GM06990 (cell line): ENCODE measurements at regions not wholly inside any gene's neighbourhood (a gene's known extent, or its start where the extent isn't known, plus 50 kb on each side); places are given as distances from the start of the nearest gene placed in this dataset.
A peak's percentile ranks its signal among the peaks of the same experiment; 100 is the strongest.
"Not testable (repeated sequence)": the region's sequence is repeated elsewhere in the genome, so short reads cannot be mapped to it uniquely, and the experiment has no call there.

Experiments
- DNase-seq: peaks from one replicate; pipeline ENCODE4 v3.0.0-alpha.2; 2011; ENCODE audit not compliant: insufficient read length; ENCODE audit errors: extremely low read depth
- H3K27me3 ChIP-seq: replicated peaks from 2 replicates; pipeline ENCODE4 v1.6.0; 2011; ENCODE audit warnings: low read length; ENCODE audit not compliant: control insufficient read depth, insufficient read depth
- H3K36me3 ChIP-seq: 2 replicates; pipeline ENCODE4 v1.5.1; 2011; ENCODE audit warnings: low read length; ENCODE audit not compliant: control insufficient read depth, insufficient read depth
- H3K4me3 ChIP-seq: replicated peaks from 2 replicates; pipeline ENCODE4 v1.5.1; 2011; ENCODE audit warnings: low read depth, mild to moderate bottlenecking, control low read depth, low read length
- TF ChIP-seq, protein P1 (sequence below): IDR thresholded peaks from 2 replicates; pipeline ENCODE4 v1.5.1; 2011; ENCODE audit warnings: low read length, control low read depth, mild to moderate bottlenecking, inconsistent platforms; ENCODE audit not compliant: insufficient read depth, poor library complexity, severe bottlenecking

GRCh38 chr2:131673400-131674173, 145.9 kb downstream of the CCDC74A start:
- H3K27me3 ChIP-seq: no peaks in the 10 kb centered on the region
- H3K36me3 ChIP-seq: no peaks in the 10 kb centered on the region
- DNase-seq: peak; percentile 67
- TF ChIP-seq, protein P1, sequence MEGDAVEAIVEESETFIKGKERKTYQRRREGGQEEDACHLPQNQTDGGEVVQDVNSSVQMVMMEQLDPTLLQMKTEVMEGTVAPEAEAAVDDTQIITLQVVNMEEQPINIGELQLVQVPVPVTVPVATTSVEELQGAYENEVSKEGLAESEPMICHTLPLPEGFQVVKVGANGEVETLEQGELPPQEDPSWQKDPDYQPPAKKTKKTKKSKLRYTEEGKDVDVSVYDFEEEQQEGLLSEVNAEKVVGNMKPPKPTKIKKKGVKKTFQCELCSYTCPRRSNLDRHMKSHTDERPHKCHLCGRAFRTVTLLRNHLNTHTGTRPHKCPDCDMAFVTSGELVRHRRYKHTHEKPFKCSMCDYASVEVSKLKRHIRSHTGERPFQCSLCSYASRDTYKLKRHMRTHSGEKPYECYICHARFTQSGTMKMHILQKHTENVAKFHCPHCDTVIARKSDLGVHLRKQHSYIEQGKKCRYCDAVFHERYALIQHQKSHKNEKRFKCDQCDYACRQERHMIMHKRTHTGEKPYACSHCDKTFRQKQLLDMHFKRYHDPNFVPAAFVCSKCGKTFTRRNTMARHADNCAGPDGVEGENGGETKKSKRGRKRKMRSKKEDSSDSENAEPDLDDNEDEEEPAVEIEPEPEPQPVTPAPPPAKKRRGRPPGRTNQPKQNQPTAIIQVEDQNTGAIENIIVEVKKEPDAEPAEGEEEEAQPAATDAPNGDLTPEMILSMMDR: peak; percentile 92
- peak overlapping the region; percentile 56 for H3K4me3 ChIP-seq

DNA sequence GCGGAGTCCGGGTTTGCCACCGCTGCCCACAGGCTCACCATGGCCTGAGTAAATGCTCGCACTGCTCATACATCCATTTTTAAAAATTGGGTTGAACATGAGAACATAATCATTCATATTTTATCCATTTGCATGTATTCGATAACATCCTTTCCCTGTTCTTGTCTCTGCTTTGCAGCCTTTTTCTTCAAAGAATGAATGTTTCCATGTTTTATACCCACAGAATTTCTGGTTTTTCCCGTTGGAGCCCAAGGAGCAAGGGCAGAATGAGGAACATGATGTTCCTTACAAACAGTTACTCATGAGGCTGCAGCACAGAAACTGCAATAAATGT, 146.5 kb downstream of the CCDC74A start:
- H3K4me3 ChIP-seq: no peak overlapping the region
- no peak for DNase-seq
- TF ChIP-seq, protein P1: no peak
- H3K36me3 ChIP-seq: no peaks in the 10 kb centered on the region
- no peaks in the 10 kb centered on the region for H3K27me3 ChIP-seq

DNA sequence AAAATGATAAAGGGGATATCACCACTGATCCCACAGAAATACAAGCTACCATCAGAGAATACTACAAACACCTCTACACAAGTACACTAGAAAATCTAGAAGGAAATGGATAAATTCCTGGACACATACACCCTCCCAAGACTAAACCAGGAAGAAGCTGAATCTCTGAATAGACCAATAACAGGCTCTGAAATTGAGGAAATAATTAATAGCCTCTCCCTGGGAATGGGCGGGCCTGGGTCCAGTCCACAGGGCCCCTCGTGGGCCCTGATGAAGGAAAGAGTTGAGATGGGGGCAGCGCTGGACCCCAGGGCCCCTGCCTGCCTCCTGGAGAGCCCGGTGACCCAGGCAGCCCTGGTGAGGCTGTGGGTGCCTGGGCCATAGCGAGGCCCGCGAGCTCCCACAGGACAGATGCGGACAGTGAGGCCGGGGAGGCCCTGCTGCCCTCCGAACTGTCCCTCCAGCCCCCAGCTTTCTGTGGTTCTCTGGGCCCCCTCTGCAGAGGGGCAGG, 154.0 kb downstream of the CCDC74A start:
- not testable (repeated sequence) for DNase-seq, H3K27me3 ChIP-seq, H3K36me3 ChIP-seq
- peak overlapping the region; percentile 77 for H3K4me3 ChIP-seq

GRCh38 chr2:131682122-131682944, 154.6 kb downstream of the CCDC74A start:
- no peaks in the 10 kb centered on the region for H3K27me3 ChIP-seq
- H3K36me3 ChIP-seq: no peaks in the 10 kb centered on the region
- TF ChIP-seq, protein P1: peak; percentile 53
- peak overlapping the region; percentile 77 for H3K4me3 ChIP-seq
- DNase-seq: peak; percentile 79

DNA sequence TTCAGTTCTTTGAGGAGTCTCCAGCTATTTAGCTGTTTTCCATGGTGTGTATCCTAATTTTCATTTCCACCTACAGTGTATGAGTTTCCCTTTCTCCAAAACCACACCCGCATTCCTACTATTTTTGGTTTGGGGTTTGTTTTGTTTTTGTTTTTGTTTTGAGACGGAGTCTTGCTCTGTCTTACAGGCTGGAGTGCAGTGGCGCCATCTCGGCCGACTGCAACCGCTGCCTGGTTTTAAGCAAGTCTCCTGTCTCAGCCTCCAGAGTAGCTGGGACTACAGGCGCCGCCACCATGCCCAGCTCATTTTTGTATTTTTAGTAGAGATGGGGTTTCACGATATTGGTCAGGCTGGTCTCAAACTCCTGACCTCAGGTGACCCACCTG, 155.2 kb downstream of the CCDC74A start:
- DNase-seq, H3K27me3 ChIP-seq, H3K36me3 ChIP-seq: not testable (repeated sequence)
- peak overlapping the region; percentile 77 for H3K4me3 ChIP-seq
- TF ChIP-seq, protein P1: peak; percentile 10

GRCh38 chr2:131684631-131685316, 157.1 kb downstream of the CCDC74A start:
- H3K36me3 ChIP-seq, H3K27me3 ChIP-seq, H3K4me3 ChIP-seq, DNase-seq: not testable (repeated sequence)

DNA sequence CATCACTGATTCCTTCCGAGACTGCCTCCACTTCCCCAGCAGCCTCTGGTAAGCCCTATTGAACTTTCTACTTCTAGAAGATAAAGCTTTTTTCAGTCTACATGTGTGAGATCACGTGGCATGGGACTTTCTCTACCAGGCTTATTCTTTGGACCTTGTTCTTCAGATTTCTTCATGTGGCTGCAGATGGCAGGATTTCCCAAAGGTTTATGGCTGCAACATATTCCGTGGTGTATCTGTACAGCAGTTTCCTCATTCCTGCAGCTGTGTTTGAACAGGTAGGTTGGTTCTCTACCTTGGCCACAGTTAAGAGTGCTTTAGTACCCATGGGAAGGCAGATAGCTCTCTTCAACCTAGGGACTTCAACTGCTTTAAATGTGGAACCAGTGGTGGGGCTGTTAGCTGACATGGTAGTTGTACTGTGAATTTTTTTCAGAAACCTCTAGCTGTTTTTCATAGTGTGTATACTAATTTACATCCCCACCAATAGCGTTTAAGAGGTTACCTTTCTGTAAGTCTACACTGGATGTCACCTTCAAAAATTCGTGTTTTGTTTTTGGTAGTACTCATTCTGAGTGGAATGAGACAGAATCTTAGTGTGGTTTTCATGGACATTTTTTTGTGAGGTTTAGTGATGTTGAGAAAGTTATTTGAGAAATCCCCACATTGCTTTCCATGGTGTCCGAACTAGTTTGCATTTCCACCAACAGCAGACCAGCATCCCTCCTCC, 158.6 kb downstream of the CCDC74A start:
- not testable (repeated sequence) for H3K36me3 ChIP-seq, H3K27me3 ChIP-seq, H3K4me3 ChIP-seq, DNase-seq

DNA sequence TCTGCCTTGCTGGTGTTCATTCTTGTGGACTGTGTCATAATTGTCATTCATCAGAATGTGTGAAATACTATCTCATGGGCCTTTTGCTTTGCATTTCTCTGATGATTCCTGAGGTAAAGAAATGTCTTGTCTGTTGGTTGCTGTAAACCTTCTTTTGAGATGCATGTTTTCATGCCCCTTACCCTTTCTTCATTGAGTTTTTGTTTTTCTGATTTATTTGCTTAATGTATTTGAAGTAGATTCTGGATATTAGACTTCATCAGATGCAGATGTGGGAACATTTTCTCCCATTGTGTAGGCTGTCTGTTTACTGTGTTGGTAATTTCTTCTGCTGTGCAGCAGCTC, 159.2 kb downstream of the CCDC74A start:
- H3K36me3 ChIP-seq, H3K4me3 ChIP-seq, H3K27me3 ChIP-seq, DNase-seq: not testable (repeated sequence)

DNA sequence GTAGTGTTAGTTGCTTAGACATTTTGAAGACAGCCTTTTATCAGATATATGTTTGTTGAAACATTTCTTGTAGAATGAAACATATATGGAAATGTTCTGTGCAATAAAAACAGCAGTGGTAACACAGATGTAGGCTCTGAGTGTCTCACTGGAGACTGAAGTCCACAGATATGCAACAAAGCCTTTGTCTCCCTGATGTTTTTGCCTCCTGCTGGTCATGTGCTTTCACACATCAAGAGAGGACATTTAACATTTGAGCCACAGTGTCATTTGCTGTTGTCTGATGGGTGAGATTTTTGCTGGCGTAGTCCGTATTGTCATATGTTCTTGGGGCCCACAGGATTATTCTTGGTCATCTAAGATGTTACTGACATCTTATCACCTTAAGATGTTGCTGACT, 161.4 kb downstream of the CCDC74A start:
- DNase-seq, H3K36me3 ChIP-seq, H3K27me3 ChIP-seq, H3K4me3 ChIP-seq: not testable (repeated sequence)
